ENCODE measurements at regions not wholly inside any gene's neighbourhood (a gene's known extent, or its start where the extent isn't known, plus 50 kb on each side); places are given as distances from the start of the nearest gene placed in this dataset.

- no peak for TF ChIP-seq POLR2A (IDR thresholded peaks at IDR 0.05)
- TF ChIP-seq, protein P1, sequence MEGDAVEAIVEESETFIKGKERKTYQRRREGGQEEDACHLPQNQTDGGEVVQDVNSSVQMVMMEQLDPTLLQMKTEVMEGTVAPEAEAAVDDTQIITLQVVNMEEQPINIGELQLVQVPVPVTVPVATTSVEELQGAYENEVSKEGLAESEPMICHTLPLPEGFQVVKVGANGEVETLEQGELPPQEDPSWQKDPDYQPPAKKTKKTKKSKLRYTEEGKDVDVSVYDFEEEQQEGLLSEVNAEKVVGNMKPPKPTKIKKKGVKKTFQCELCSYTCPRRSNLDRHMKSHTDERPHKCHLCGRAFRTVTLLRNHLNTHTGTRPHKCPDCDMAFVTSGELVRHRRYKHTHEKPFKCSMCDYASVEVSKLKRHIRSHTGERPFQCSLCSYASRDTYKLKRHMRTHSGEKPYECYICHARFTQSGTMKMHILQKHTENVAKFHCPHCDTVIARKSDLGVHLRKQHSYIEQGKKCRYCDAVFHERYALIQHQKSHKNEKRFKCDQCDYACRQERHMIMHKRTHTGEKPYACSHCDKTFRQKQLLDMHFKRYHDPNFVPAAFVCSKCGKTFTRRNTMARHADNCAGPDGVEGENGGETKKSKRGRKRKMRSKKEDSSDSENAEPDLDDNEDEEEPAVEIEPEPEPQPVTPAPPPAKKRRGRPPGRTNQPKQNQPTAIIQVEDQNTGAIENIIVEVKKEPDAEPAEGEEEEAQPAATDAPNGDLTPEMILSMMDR (IDR thresholded peaks at IDR 0.05), result no peak
Observed at GRCh38 chr18:78159397-78159796, 820.2 kb upstream of the SALL3 start.

Measured in heart left ventricle (tissue), 13 donors.